ENCODE measurements at regions not wholly inside any gene's neighbourhood (a gene's known extent, or its start where the extent isn't known, plus 50 kb on each side); places are given as distances from the start of the nearest gene placed in this dataset.

DNA sequence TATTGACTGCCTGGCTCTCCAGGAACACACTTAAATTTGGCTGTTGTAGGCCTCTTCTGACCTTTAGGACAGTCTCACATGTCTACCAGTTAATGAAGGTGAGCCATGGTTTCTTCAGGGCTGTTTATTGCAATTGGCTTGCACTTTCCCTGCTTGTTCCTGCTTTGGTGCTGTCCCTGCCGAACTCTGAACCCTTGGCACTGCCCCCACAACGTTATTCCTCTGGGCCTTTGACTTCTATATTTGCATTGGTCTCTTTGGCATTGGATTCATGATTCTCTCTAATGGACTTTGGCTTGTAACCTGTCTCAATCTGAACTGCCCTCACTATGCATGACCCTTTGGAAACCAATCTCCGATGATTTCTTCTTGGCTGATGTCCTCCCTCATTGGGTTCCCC lies 299.4 kb downstream of the UTP18 start:
- DNase-seq (ENCODE audit: low spot score): no peak

- no peak for DNase-seq (ENCODE audit: low spot score)
Measured at GRCh38 chr17:51560398-51560797, 300.1 kb downstream of the UTP18 start.

DNA sequence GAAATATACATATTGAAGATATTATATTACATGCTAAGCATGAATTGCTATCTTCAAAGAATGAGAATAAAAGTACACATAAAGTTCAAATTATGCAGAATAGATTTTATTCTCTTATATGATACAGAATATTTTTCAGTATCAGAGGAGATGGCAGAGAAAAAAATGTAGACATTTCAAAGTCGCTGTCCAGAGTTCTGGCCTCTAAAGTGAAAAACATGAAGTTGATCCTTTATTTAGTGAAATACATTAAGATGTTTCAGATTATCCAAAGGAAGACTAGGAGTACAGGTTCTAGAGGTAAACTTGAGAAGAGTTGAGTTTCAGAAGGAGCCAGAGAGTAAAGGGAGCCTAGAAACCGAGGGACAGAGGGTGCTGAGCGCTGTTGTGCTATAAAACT lies 303.6 kb downstream of the UTP18 start:
- DNase-seq (ENCODE audit: low spot score): no peak

GRCh38 chr17:51572115-51572514 lies 311.8 kb downstream of the UTP18 start:
- no peak for DNase-seq (ENCODE audit: low spot score)

Data from AG20443 (cell line).